A549 (cell line): ENCODE measurements at regions not wholly inside any gene's neighbourhood (a gene's known extent, or its start where the extent isn't known, plus 50 kb on each side); places are given as distances from the start of the nearest gene placed in this dataset.

Experiments used
- ATAC-seq, 2 experiments: fragments of 200-7000 bp in 1 of 2; fragments of >200 bp in 1 of 2; cut with Nextera tagmentation in 1 of 2; cut with Tn5 transposase in 1 of 2; 3 replicates each; pipeline versions ENCODE4 v1.8.0 to v1.9.1; 2018 to 2020; ENCODE audit warnings: mild to moderate bottlenecking in 1 of 2, moderate library complexity in 1 of 2
- CTCF ChIA-PET: fragments of 300-600 bp; sonication (Branson Sonifier 250); formaldehyde crosslinking; extraction: SDS; loops from one replicate; lab custom pipeline; 2021; ENCODE audit warnings: antibody characterized with exemption, inconsistent platforms; lab: Yijun Ruan, JAX
- POLR2A ChIA-PET: fragments of 350-600 bp; formaldehyde crosslinking; extraction: SDS; loops from one replicate; lab custom pipeline; 2021; ENCODE audit warnings: antibody characterized with exemption, inconsistent platforms; lab: Yijun Ruan, JAX
- DNase-seq, 2 experiments: peaks; one replicate each; pipeline versions ENCODE4 v3.0.0 to v3.0.0-alpha.2; 2011 to 2016; ENCODE audit warnings: low read depth in 1 of 2, low spot score in 1 of 2
- FAIRE-seq: peaks from 2 replicates; lab custom pipeline; 2011; peaks lifted over from hg19 to GRCh38; lab: Jason Lieb, UNC
- H3K27ac ChIP-seq, 2 experiments: fragments of >200 bp; sonication (Bioruptor Twin); formaldehyde crosslinking; 3 replicates each; pipeline ENCODE4 v1.5.1; 2016 to 2017
- H3K4me1 ChIP-seq: fragments of >200 bp; sonication (Bioruptor Twin); formaldehyde crosslinking; 3 replicates; pipeline ENCODE4 v1.6.1; 2016
- H3K4me2 ChIP-seq: fragments of >200 bp; sonication (Bioruptor Twin); formaldehyde crosslinking; 3 replicates; pipeline ENCODE4 v1.6.1; 2016
- H3K4me3 ChIP-seq: fragments of >200 bp; sonication (Bioruptor Twin); formaldehyde crosslinking; 3 replicates; pipeline ENCODE4 v1.5.1; 2016
- H3K9me3 ChIP-seq: fragments of >200 bp; sonication (Bioruptor Twin); formaldehyde crosslinking; 3 replicates; pipeline ENCODE4 v1.6.1; 2016
- CBX2 ChIP-seq: fragments of 200-600 bp; sonication (generic); IDR thresholded peaks from 2 replicates; pipeline ENCODE4 v1.6.1; 2016; ENCODE audit warnings: low read depth, mild to moderate bottlenecking, borderline replicate concordance
- CBX8 ChIP-seq: fragments of 200-600 bp; sonication (generic); IDR thresholded peaks from 2 replicates; pipeline ENCODE4 v1.6.1; 2016
- CEBPB ChIP-seq, 2 experiments: fragments of >200 bp in 1 of 2; sonication (Bioruptor Twin) in 1 of 2; formaldehyde crosslinking in 1 of 2; IDR thresholded peaks; 2 replicates each; pipeline ENCODE4 v1.6.1; 2012 to 2016
- CHD2 ChIP-seq: fragments of 150-350 bp; IDR thresholded peaks from 2 replicates; pipeline ENCODE4 v1.6.1; 2014; ENCODE audit warnings: low read length; ENCODE audit not compliant: partially characterized antibody
- EHF ChIP-seq: fragments of 250-450 bp; sonication (Bioruptor Pico); IDR thresholded peaks from 2 replicates; pipeline ENCODE4 v1.5.0; 2020; ENCODE audit warnings: mild to moderate bottlenecking
- ESRRA ChIP-seq: fragments of 150-350 bp; IDR thresholded peaks from 2 replicates; pipeline ENCODE4 v1.6.1; 2014; ENCODE audit warnings: mild to moderate bottlenecking, low read length, borderline replicate concordance
- FOXS1 ChIP-seq: fragments of 250-450 bp; sonication (Bioruptor Pico); IDR thresholded peaks from 2 replicates; pipeline ENCODE4 v1.5.0; 2020; ENCODE audit warnings: mild to moderate bottlenecking, moderate library complexity
- GATA3 ChIP-seq: IDR thresholded peaks from 2 replicates; pipeline ENCODE4 v1.6.1; 2012; ENCODE audit warnings: borderline replicate concordance
- HEYL ChIP-seq: fragments of 250-450 bp; sonication (Bioruptor Pico); IDR thresholded peaks from 2 replicates; pipeline ENCODE4 v1.8.0; 2021; ENCODE audit warnings: mild to moderate bottlenecking, moderate library complexity
- JUN ChIP-seq, 2 experiments: fragments of >200 bp; sonication (Bioruptor Twin); formaldehyde crosslinking; IDR thresholded peaks; 2 replicates in 1 of 2; 3 replicates in 1 of 2; pipeline ENCODE4 v1.6.1; 2016 to 2017
- KDM1A ChIP-seq: fragments of 200-600 bp; sonication (generic); IDR thresholded peaks from 2 replicates; pipeline ENCODE4 v1.6.1; 2016; ENCODE audit warnings: low read depth, mild to moderate bottlenecking
- KDM5A ChIP-seq: fragments of 200-600 bp; sonication (generic); IDR thresholded peaks from 2 replicates; pipeline ENCODE4 v1.6.1; 2016; ENCODE audit warnings: antibody characterized with exemption, mild to moderate bottlenecking
- MAFK ChIP-seq: fragments of 450-650 bp; IDR thresholded peaks from 2 replicates; pipeline ENCODE4 v1.6.1; 2014; ENCODE audit not compliant: partially characterized antibody
- MAZ ChIP-seq: fragments of 150-350 bp; IDR thresholded peaks from 2 replicates; pipeline ENCODE4 v1.6.1; 2014; ENCODE audit warnings: antibody characterized with exemption, low read depth, low read length, borderline replicate concordance
- NFE2L2 ChIP-seq: fragments of 150-350 bp; conservative IDR thresholded peaks from 2 replicates; pipeline ENCODE4 v1.6.1; 2014; ENCODE audit warnings: low read length
- NPAS2 ChIP-seq: fragments of 250-450 bp; sonication (Bioruptor Pico); IDR thresholded peaks from 2 replicates; pipeline ENCODE4 v1.8.0; 2022; ENCODE audit warnings: mild to moderate bottlenecking, moderate library complexity, borderline replicate concordance
- NR3C1 ChIP-seq: fragments of >200 bp; sonication (Bioruptor Twin); formaldehyde crosslinking; IDR thresholded peaks from 3 replicates; pipeline ENCODE4 v1.6.1; 2017
- PHF8 ChIP-seq: fragments of 200-600 bp; sonication (generic); IDR thresholded peaks from 2 replicates; pipeline ENCODE4 v1.6.1; 2016; ENCODE audit warnings: low read depth, mild to moderate bottlenecking, antibody characterized with exemption, moderate library complexity, borderline replicate concordance
- POLR2A ChIP-seq: IDR thresholded peaks from 2 replicates; pipeline ENCODE4 v1.6.1; 2012; ENCODE audit warnings: mild to moderate bottlenecking, low read length
- POLR2AphosphoS2 ChIP-seq: conservative IDR thresholded peaks from 2 replicates; pipeline ENCODE4 v1.6.1; 2012; ENCODE audit warnings: low read length, improper control_type of control experiment, inconsistent platforms
- RARB ChIP-seq: fragments of 250-450 bp; sonication (Bioruptor Pico); IDR thresholded peaks from 2 replicates; pipeline ENCODE4 v1.8.0; 2021; ENCODE audit warnings: mild to moderate bottlenecking, moderate library complexity
- RCOR1 ChIP-seq: fragments of 150-350 bp; IDR thresholded peaks from 2 replicates; pipeline ENCODE4 v1.6.1; 2014; ENCODE audit warnings: antibody characterized with exemption, low read length, low read depth
- SMC3 ChIP-seq: fragments of >200 bp; sonication (Bioruptor Twin); formaldehyde crosslinking; IDR thresholded peaks from 3 replicates; pipeline ENCODE4 v1.6.1; 2018; ENCODE audit warnings: inconsistent platforms
- SREBF2 ChIP-seq: fragments of 450-650 bp; IDR thresholded peaks from 2 replicates; pipeline ENCODE4 v1.6.1; 2014; ENCODE audit warnings: mild to moderate bottlenecking, moderate library complexity
- TFCP2L1 ChIP-seq: fragments of 250-450 bp; sonication (Bioruptor Pico); IDR thresholded peaks from 2 replicates; pipeline ENCODE4 v1.5.0; 2021; ENCODE audit warnings: mild to moderate bottlenecking
- WGBS: methylation state at CpG from one replicate; pipeline ENCODE4 v1.1.6; 2017; ENCODE audit errors: missing lambda C conversion rate; 5-methylcytosine and 5-hydroxymethylcytosine counted together
- TF ChIP-seq, protein P1 (sequence below): fragments of 450-650 bp; IDR thresholded peaks from 2 replicates; pipeline ENCODE4 v1.6.1; 2014; ENCODE audit warnings: antibody characterized with exemption
- TF ChIP-seq, protein P2 (sequence below): fragments of >200 bp; sonication (Bioruptor Twin); formaldehyde crosslinking; IDR thresholded peaks from 3 replicates; pipeline ENCODE4 v1.5.1; 2016
- TF ChIP-seq, protein P3 (sequence below): fragments of >200 bp; sonication (Bioruptor Twin); formaldehyde crosslinking; IDR thresholded peaks from 3 replicates; pipeline ENCODE4 v1.6.1; 2016
- TF ChIP-seq, protein P4 (sequence below): fragments of 200-600 bp; sonication (generic); IDR thresholded peaks from 2 replicates; pipeline ENCODE4 v1.6.1; 2016; ENCODE audit warnings: antibody characterized with exemption, mild to moderate bottlenecking, moderate library complexity

DNA sequence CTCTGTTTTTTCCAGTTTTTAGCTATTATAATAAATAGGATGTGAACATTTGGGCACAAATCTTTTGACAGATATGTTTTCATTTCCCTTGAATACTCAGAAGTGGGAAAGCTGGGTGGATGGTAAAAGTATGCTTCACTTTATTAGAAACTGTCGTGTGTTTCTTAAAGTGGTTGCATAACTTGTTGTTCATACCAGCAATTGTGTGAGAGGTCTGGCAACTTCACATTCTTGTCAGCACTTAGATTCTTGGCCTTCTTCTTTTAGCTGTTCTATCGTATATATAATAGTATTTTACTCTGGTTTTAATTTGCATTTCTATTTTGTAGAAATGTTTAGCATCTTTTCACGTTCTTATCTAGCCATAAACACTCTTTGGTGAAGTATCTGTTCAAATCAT is 894.4 kb downstream of the KCNMA1 start:
- no peak overlapping the region for H3K27ac ChIP-seq
- H3K4me1 ChIP-seq: no peaks in the 10 kb centered on the region
- H3K4me2 ChIP-seq: no peak overlapping the region
- ATAC-seq (no peak), FAIRE-seq (no peak), DNase-seq (no peak)
- ChIA-PET CTCF (interaction anchor here (1.1 to 1.2 kb wide), 2 partner anchors 32 to 44 kb away, joined by 3 read pairs; no protein-coding TSS in a partner anchor), POLR2A (no interaction called here)
- no peaks in the 10 kb centered on the region for H3K9me3 ChIP-seq
- H3K4me3 ChIP-seq: no peak overlapping the region
- 14% methylated on average over 3 of the region's 3 CpGs for WGBS
- no peak for TF ChIP-seq PHF8
- no peak for TF ChIP-seq CBX8
- no peak for TF ChIP-seq TFCP2L1 (CRISPR knock-in tag)
- TF ChIP-seq NR3C1: no peak
- no peak for TF ChIP-seq POLR2A
- no peak for TF ChIP-seq POLR2AphosphoS2
- no peak for TF ChIP-seq MAFK
- TF ChIP-seq SREBF2: no peak
- no peak for TF ChIP-seq CHD2
- no peak for TF ChIP-seq HEYL (CRISPR knock-in tag)
- no peak for TF ChIP-seq RCOR1
- TF ChIP-seq KDM5A: no peak
- TF ChIP-seq, protein P1, sequence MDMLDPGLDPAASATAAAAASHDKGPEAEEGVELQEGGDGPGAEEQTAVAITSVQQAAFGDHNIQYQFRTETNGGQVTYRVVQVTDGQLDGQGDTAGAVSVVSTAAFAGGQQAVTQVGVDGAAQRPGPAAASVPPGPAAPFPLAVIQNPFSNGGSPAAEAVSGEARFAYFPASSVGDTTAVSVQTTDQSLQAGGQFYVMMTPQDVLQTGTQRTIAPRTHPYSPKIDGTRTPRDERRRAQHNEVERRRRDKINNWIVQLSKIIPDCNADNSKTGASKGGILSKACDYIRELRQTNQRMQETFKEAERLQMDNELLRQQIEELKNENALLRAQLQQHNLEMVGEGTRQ: no peak
- TF ChIP-seq, protein P2, sequence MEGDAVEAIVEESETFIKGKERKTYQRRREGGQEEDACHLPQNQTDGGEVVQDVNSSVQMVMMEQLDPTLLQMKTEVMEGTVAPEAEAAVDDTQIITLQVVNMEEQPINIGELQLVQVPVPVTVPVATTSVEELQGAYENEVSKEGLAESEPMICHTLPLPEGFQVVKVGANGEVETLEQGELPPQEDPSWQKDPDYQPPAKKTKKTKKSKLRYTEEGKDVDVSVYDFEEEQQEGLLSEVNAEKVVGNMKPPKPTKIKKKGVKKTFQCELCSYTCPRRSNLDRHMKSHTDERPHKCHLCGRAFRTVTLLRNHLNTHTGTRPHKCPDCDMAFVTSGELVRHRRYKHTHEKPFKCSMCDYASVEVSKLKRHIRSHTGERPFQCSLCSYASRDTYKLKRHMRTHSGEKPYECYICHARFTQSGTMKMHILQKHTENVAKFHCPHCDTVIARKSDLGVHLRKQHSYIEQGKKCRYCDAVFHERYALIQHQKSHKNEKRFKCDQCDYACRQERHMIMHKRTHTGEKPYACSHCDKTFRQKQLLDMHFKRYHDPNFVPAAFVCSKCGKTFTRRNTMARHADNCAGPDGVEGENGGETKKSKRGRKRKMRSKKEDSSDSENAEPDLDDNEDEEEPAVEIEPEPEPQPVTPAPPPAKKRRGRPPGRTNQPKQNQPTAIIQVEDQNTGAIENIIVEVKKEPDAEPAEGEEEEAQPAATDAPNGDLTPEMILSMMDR: no peak
- TF ChIP-seq, protein P3, sequence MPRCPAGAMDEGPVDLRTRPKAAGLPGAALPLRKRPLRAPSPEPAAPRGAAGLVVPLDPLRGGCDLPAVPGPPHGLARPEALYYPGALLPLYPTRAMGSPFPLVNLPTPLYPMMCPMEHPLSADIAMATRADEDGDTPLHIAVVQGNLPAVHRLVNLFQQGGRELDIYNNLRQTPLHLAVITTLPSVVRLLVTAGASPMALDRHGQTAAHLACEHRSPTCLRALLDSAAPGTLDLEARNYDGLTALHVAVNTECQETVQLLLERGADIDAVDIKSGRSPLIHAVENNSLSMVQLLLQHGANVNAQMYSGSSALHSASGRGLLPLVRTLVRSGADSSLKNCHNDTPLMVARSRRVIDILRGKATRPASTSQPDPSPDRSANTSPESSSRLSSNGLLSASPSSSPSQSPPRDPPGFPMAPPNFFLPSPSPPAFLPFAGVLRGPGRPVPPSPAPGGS: no peak
- no peak for TF ChIP-seq MAZ
- no peak for TF ChIP-seq RARB (CRISPR knock-in tag)
- no peak for TF ChIP-seq JUN (IDR thresholded peaks at IDR 0.05)

DNA sequence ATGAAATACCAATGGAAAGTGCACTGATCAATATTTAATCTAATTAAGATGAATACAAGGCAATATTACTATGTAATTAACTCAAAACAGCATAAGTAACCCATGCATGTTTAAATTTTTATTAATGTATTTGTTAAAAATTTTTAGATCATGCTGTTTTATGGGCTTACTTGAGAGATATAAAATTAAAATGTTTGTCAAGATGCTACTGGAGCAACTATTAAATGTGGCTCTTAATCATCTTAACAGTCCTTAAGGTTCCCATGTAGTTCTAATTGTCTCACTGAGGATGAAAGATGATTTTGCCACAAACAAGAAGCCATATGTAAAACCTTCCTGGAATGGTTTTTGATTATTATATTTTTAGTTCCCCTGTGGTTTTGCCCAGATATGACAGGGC is 897.1 kb downstream of the KCNMA1 start:
- no peaks in the 10 kb centered on the region for H3K4me1 ChIP-seq
- DNase-seq (no peak), FAIRE-seq (no peak), ATAC-seq (no peak)
- H3K4me3 ChIP-seq: no peak overlapping the region
- no peak for TF ChIP-seq JUN (IDR thresholded peaks at IDR 0.05)
- no peak for TF ChIP-seq NFE2L2
- TF ChIP-seq GATA3: no peak
- no peak for TF ChIP-seq CBX8
- TF ChIP-seq EHF (CRISPR knock-in tag): no peak
- TF ChIP-seq, protein P1: no peak
- TF ChIP-seq KDM1A: no peak
- no peak for TF ChIP-seq KDM5A
- TF ChIP-seq ESRRA: no peak
- TF ChIP-seq SMC3: no peak
- no peak for TF ChIP-seq POLR2AphosphoS2
- no peak for TF ChIP-seq NPAS2 (CRISPR knock-in tag)
- TF ChIP-seq CHD2: no peak
- TF ChIP-seq, protein P4, sequence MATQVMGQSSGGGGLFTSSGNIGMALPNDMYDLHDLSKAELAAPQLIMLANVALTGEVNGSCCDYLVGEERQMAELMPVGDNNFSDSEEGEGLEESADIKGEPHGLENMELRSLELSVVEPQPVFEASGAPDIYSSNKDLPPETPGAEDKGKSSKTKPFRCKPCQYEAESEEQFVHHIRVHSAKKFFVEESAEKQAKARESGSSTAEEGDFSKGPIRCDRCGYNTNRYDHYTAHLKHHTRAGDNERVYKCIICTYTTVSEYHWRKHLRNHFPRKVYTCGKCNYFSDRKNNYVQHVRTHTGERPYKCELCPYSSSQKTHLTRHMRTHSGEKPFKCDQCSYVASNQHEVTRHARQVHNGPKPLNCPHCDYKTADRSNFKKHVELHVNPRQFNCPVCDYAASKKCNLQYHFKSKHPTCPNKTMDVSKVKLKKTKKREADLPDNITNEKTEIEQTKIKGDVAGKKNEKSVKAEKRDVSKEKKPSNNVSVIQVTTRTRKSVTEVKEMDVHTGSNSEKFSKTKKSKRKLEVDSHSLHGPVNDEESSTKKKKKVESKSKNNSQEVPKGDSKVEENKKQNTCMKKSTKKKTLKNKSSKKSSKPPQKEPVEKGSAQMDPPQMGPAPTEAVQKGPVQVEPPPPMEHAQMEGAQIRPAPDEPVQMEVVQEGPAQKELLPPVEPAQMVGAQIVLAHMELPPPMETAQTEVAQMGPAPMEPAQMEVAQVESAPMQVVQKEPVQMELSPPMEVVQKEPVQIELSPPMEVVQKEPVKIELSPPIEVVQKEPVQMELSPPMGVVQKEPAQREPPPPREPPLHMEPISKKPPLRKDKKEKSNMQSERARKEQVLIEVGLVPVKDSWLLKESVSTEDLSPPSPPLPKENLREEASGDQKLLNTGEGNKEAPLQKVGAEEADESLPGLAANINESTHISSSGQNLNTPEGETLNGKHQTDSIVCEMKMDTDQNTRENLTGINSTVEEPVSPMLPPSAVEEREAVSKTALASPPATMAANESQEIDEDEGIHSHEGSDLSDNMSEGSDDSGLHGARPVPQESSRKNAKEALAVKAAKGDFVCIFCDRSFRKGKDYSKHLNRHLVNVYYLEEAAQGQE: no peak
- no peak for TF ChIP-seq CEBPB (IDR thresholded peaks at IDR 0.05)
- TF ChIP-seq TFCP2L1 (CRISPR knock-in tag): no peak
- TF ChIP-seq CBX2: no peak
- no peak for TF ChIP-seq FOXS1
- CTCF ChIA-PET: no interaction called here
- POLR2A ChIA-PET: no interaction called here
- H3K9me3 ChIP-seq: no peaks in the 10 kb centered on the region
- no peak overlapping the region for H3K27ac ChIP-seq
- no peak overlapping the region for H3K4me2 ChIP-seq
